HG02571 (cell line): ENCODE measurements at regions not wholly inside any gene's neighbourhood (a gene's known extent, or its start where the extent isn't known, plus 50 kb on each side); places are given as distances from the start of the nearest gene placed in this dataset.

Experiments
- ATAC-seq: cut with Tn5 transposase; IDR thresholded peaks from one replicate; pipeline ENCODE4 v1.9.1; 2021; ENCODE audit warnings: mild to moderate bottlenecking, moderate library complexity; ENCODE audit not compliant: unreplicated experiment

GRCh38 chr3:159825216-159825854 lies 163.3 kb upstream of the IL12A start:
- no peak for ATAC-seq

GRCh38 chr3:159828542-159828943 lies 160.1 kb upstream of the IL12A start:
- ATAC-seq = no peak

- ATAC-seq = no peak
Measured at GRCh38 chr3:159829056-159829455, 159.6 kb upstream of the IL12A start.

- ATAC-seq = no peak
Measured at GRCh38 chr3:159829539-159830227, 159.0 kb upstream of the IL12A start.

- ATAC-seq = no peak
Measured at GRCh38 chr3:159830523-159831154, 158.0 kb upstream of the IL12A start.

- ATAC-seq = peak; percentile 47
Measured at GRCh38 chr3:159831466-159831865, 157.2 kb upstream of the IL12A start.

- ATAC-seq = peak; percentile 72
Measured at GRCh38 chr3:159832024-159832423, 156.6 kb upstream of the IL12A start.

GRCh38 chr3:159835126-159835525 lies 153.5 kb upstream of the IL12A start:
- no peak for ATAC-seq

- no peak for ATAC-seq
Measured at GRCh38 chr3:159837725-159838124, 150.9 kb upstream of the IL12A start.

- no peak for ATAC-seq
Measured at GRCh38 chr3:159838938-159839337, 149.7 kb upstream of the IL12A start.

- no peak for ATAC-seq
Measured at GRCh38 chr3:159839561-159840379, 148.9 kb upstream of the IL12A start, which contains the start of gene SCHIP1. TSS of gene SCHIP1 (plus strand) at chr3:159839861.

- ATAC-seq = no peak
Measured at GRCh38 chr3:159840703-159841299, 147.8 kb upstream of the IL12A start.

- ATAC-seq = no peak
Measured at GRCh38 chr3:159841766-159842165, 146.9 kb upstream of the IL12A start.

- ATAC-seq = no peak
Measured at GRCh38 chr3:159843840-159844730, 144.6 kb upstream of the IL12A start.

GRCh38 chr3:159844801-159845261 lies 143.8 kb upstream of the IL12A start:
- no peak for ATAC-seq

GRCh38 chr3:159845737-159846136 lies 142.9 kb upstream of the IL12A start:
- ATAC-seq = no peak

- ATAC-seq = no peak
Measured at GRCh38 chr3:159846255-159846654, 142.4 kb upstream of the IL12A start.

- ATAC-seq = no peak
Measured at GRCh38 chr3:159848348-159849118, 140.1 kb upstream of the IL12A start.

GRCh38 chr3:159850481-159850880 lies 138.2 kb upstream of the IL12A start:
- no peak for ATAC-seq
